Keratinocyte (primary cell): ENCODE measurements at regions not wholly inside any gene's neighbourhood (a gene's known extent, or its start where the extent isn't known, plus 50 kb on each side); places are given as distances from the start of the nearest gene placed in this dataset.

Experiments
- DNase-seq: peaks from one replicate; pipeline ENCODE4 v3.0.0-alpha.2; 2011; ENCODE audit warnings: low read depth, missing footprints, low spot score
- FAIRE-seq: peaks from 2 replicates; lab custom pipeline; 2011; peaks lifted over from hg19 to GRCh38; lab: Jason Lieb, UNC
- H2AFZ ChIP-seq: 2 replicates; pipeline ENCODE4 v1.6.0; 2012; ENCODE audit warnings: low read length, control low read depth, inconsistent platforms; ENCODE audit not compliant: control insufficient read depth
- H3K27ac ChIP-seq: 2 replicates; pipeline ENCODE4 v1.5.1; 2011; ENCODE audit warnings: low read length; ENCODE audit not compliant: control insufficient read depth, insufficient read depth
- H3K27me3 ChIP-seq: 3 replicates; pipeline ENCODE4 v1.6.0; 2011; ENCODE audit warnings: low read length; ENCODE audit not compliant: control insufficient read depth, insufficient read depth; ENCODE audit errors: extremely low read depth
- H3K36me3 ChIP-seq, 2 experiments: 2 replicates in 1 of 2; 3 replicates in 1 of 2; pipeline ENCODE4 v1.5.1; 2011; ENCODE audit warnings: low read length in 2 of 2, mild to moderate bottlenecking in 1 of 2; ENCODE audit not compliant: control insufficient read depth in 2 of 2, insufficient read depth in 2 of 2; ENCODE audit errors: extremely low read depth in 1 of 2
- H3K4me1 ChIP-seq: 3 replicates; pipeline ENCODE4 v1.5.1; 2011; ENCODE audit warnings: low read length; ENCODE audit not compliant: control insufficient read depth, insufficient read depth; ENCODE audit errors: extremely low read depth
- H3K4me2 ChIP-seq: 3 replicates; pipeline ENCODE4 v1.6.0; 2011; ENCODE audit warnings: low read depth, low read length; ENCODE audit not compliant: control insufficient read depth, insufficient read depth; ENCODE audit errors: extremely low read depth
- H3K4me3 ChIP-seq, 3 experiments: fragments of 200-600 bp in 1 of 3; sonication (generic) in 1 of 3; 2 replicates in 2 of 3; 3 replicates in 1 of 3; pipeline ENCODE4 v1.5.1; 2011 to 2016; ENCODE audit warnings: low read length in 3 of 3, mild to moderate bottlenecking in 3 of 3, control low read depth in 2 of 3, inconsistent platforms in 1 of 3, low read depth in 1 of 3, mixed read lengths in 1 of 3, mixed run types in 1 of 3, moderate library complexity in 1 of 3; ENCODE audit not compliant: control insufficient read depth in 2 of 3, insufficient read depth in 2 of 3; ENCODE audit errors: extremely low read depth in 1 of 3
- H3K79me2 ChIP-seq: 2 replicates; pipeline ENCODE4 v1.6.0; 2012; ENCODE audit warnings: low read length; ENCODE audit not compliant: control insufficient read depth, insufficient read depth
- H3K9ac ChIP-seq: 3 replicates; pipeline ENCODE4 v1.6.0; 2011; ENCODE audit warnings: low read length; ENCODE audit not compliant: control insufficient read depth, insufficient read depth; ENCODE audit errors: extremely low read depth
- H3K9me1 ChIP-seq: 3 replicates; pipeline ENCODE4 v1.6.0; 2011; ENCODE audit warnings: low read length; ENCODE audit not compliant: control insufficient read depth, insufficient read depth; ENCODE audit errors: extremely low read depth
- H3K9me3 ChIP-seq: 2 replicates; pipeline ENCODE4 v1.5.1; 2012; ENCODE audit warnings: low read depth, low read length; ENCODE audit not compliant: control insufficient read depth
- H4K20me1 ChIP-seq: 3 replicates; pipeline ENCODE4 v1.6.0; 2011; ENCODE audit warnings: low read length; ENCODE audit not compliant: control insufficient read depth, insufficient read depth; ENCODE audit errors: extremely low read depth
- CTCF ChIP-seq, 3 experiments: IDR thresholded peaks in 1 of 3; conservative IDR thresholded peaks in 1 of 3; optimal IDR thresholded peaks in 1 of 3; 2 replicates in 2 of 3; 3 replicates in 1 of 3; pipeline versions ENCODE3 to v1.5.1; 2011; ENCODE audit warnings: low read length in 3 of 3, mild to moderate bottlenecking in 3 of 3, moderate library complexity in 2 of 3, control low read depth in 1 of 3, inconsistent platforms in 1 of 3; ENCODE audit not compliant: insufficient read depth in 2 of 3; ENCODE audit errors: extremely low read depth in 1 of 3
- EZH2 ChIP-seq: IDR thresholded peaks from one replicate; pipeline ENCODE4 v1.6.1; 2012; ENCODE audit warnings: inconsistent platforms, mild to moderate bottlenecking, low read length, moderate library complexity
- dilution Hi-C: fragments of 300-500 bp; cut with MboI; formaldehyde crosslinking; loops from one replicate; pipeline ENCODE4 v1.7.0; 2020; ENCODE audit warnings: low sequenced_read_pairs; ENCODE audit not compliant: extremely low pct_ligation_motif_present

DNA sequence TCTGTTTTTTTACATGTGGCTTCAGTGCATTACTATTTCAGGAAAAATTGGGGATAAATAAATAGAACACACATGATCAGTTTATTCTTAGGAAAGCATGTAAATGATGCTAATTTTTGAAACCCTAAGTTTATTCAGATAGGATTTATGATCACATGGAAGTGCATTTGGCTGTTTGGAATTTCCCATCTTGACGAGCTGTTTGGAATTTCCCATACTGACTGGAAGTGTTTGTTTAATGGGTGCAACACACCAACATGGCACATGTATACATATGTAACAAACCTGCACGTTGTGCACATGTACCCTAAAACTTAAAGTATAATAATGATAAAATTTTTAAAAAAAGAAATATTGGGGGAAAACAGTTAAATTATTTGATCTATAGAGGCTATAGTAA lies 79.5 kb downstream of the COL6A6 start:
- Histone ChIP-seq H3K9me1 (no peaks in the 10 kb centered on the region), H3K27ac (no peak overlapping the region), H3K79me2 (no peaks in the 10 kb centered on the region), H3K4me1 (no peaks in the 10 kb centered on the region), H3K4me3 (no peak overlapping the region), H3K9me3 (no peaks in the 10 kb centered on the region), H4K20me1 (no peaks in the 10 kb centered on the region), H3K9ac (no peak overlapping the region), H2AFZ (no peak overlapping the region), H3K27me3 (no peaks in the 10 kb centered on the region), H3K36me3 (no peaks in the 10 kb centered on the region), H3K4me2 (no peak overlapping the region)
- FAIRE-seq = no peak
- DNase-seq = no peak
- TF ChIP-seq EZH2 = no peak
- no peak for TF ChIP-seq CTCF (optimal IDR thresholded peaks at IDR 0.05 in 1 of 3, IDR thresholded peaks at IDR 0.05 in 1 of 3, conservative IDR thresholded peaks at IDR 0.05 in 1 of 3; ENCODE audit: extremely low read depth in 1 of 3, insufficient read depth in 2 of 3, low read length in 3 of 3)
- dilution Hi-C loops = no loop called here

- Histone ChIP-seq H3K4me2 (no peak overlapping the region), H3K9ac (no peak overlapping the region), H3K27ac (no peak overlapping the region), H2AFZ (no peak overlapping the region), H3K9me1 (no peaks in the 10 kb centered on the region), H3K9me3 (no peaks in the 10 kb centered on the region), H3K4me1 (no peaks in the 10 kb centered on the region), H3K79me2 (no peaks in the 10 kb centered on the region), H4K20me1 (no peaks in the 10 kb centered on the region), H3K36me3 (no peaks in the 10 kb centered on the region), H3K27me3 (no peaks in the 10 kb centered on the region), H3K4me3 (no peak overlapping the region)
- dilution Hi-C loops = no loop called here
- DNase-seq (no peak), FAIRE-seq (no peak)
- no peak for TF ChIP-seq CTCF (optimal IDR thresholded peaks at IDR 0.05 in 1 of 3, IDR thresholded peaks at IDR 0.05 in 1 of 3, conservative IDR thresholded peaks at IDR 0.05 in 1 of 3; ENCODE audit: extremely low read depth in 1 of 3, insufficient read depth in 2 of 3, low read length in 3 of 3)
- TF ChIP-seq EZH2 = no peak
These were observed 84.5 kb downstream of the COL6A6 start for GRCh38 chr3:130601442-130601971.
